ENCODE measurements at regions not wholly inside any gene's neighbourhood (a gene's known extent, or its start where the extent isn't known, plus 50 kb on each side); places are given as distances from the start of the nearest gene placed in this dataset.

- H3K27ac ChIP-seq, result no peak overlapping the region
- DNase-seq (ENCODE audit: low spot score in 2 of 2), result no peak
- no peak overlapping the region for H3K4me3 ChIP-seq
- peaks cover 0 to 12% of the 10 kb centered on the region in 2 donors for H3K4me1 ChIP-seq
- no peaks in the 10 kb centered on the region for H3K36me3 ChIP-seq
- H3K9me3 ChIP-seq, result no peaks in the 10 kb centered on the region
- TF ChIP-seq, protein P1, sequence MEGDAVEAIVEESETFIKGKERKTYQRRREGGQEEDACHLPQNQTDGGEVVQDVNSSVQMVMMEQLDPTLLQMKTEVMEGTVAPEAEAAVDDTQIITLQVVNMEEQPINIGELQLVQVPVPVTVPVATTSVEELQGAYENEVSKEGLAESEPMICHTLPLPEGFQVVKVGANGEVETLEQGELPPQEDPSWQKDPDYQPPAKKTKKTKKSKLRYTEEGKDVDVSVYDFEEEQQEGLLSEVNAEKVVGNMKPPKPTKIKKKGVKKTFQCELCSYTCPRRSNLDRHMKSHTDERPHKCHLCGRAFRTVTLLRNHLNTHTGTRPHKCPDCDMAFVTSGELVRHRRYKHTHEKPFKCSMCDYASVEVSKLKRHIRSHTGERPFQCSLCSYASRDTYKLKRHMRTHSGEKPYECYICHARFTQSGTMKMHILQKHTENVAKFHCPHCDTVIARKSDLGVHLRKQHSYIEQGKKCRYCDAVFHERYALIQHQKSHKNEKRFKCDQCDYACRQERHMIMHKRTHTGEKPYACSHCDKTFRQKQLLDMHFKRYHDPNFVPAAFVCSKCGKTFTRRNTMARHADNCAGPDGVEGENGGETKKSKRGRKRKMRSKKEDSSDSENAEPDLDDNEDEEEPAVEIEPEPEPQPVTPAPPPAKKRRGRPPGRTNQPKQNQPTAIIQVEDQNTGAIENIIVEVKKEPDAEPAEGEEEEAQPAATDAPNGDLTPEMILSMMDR (IDR thresholded peaks at IDR 0.05), result no peak
- intact Hi-C loops (cut with DNase I), result no loop called here
- no peaks in the 10 kb centered on the region for H3K27me3 ChIP-seq
Observed at GRCh38 chr4:38233727-38234480, 273.7 kb downstream of the PTTG2 start.

DNA sequence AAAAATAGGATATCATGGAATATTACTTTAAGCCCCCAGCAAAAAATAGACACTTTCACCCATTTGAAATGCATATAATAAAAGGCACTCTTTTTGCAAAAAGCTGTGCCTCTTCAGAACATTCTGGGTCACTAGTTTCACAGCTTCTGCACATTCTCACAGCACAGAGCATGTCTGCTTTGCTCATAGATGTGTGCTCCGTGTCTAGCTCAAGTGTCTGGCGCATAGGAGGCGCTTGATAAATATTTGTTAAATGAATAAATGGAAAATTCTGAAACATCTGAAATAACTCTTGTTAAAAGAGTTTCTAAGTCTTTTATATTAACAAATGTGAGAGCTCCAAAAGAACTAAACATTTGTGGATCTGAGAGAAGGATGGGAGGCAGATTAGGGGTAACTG is 275.2 kb downstream of the PTTG2 start:
- TF ChIP-seq, protein P1 (IDR thresholded peaks at IDR 0.05), result no peak
- Histone ChIP-seq H3K4me1 (peaks cover 0 to 12% of the 10 kb centered on the region in 2 donors), H3K27ac (peak overlapping the region in 1 of 2 donors; percentile 24), H3K9me3 (no peaks in the 10 kb centered on the region), H3K27me3 (no peaks in the 10 kb centered on the region), H3K36me3 (no peaks in the 10 kb centered on the region), H3K4me3 (no peak overlapping the region)
- intact Hi-C loops (cut with DNase I), result no loop called here
- DNase-seq (ENCODE audit: low spot score in 2 of 2), result no peak

DNA sequence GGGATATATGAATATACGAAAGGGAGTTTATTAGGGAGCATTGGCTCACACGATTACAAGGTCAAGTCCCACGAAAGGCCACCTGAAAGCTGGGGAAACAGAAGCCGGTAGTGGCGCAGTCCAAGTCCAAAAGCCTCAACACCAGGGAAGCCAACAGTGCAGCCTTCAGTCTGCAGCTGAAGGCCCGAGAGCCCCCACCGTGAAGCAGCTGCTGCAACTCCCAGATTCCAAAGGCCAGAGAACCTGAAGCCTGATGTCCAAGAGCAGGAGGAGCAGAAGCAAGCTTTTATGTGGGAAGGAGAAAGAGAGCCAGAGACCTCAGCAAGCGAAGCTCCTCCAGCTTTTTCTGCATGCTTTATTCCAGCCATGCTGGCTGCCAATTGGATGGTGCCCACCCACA is 275.8 kb downstream of the PTTG2 start:
- no peaks in the 10 kb centered on the region for H3K9me3 ChIP-seq
- H3K36me3 ChIP-seq, result no peaks in the 10 kb centered on the region
- peaks cover 0 to 12% of the 10 kb centered on the region in 2 donors for H3K4me1 ChIP-seq
- TF ChIP-seq, protein P1 (IDR thresholded peaks at IDR 0.05), result no peak
- no peak for DNase-seq (ENCODE audit: low spot score in 2 of 2)
- no peak overlapping the region for H3K4me3 ChIP-seq
- H3K27ac ChIP-seq, result peak overlapping the region; percentile 12 to 24
- intact Hi-C loops (cut with DNase I), result no loop called here
- no peaks in the 10 kb centered on the region for H3K27me3 ChIP-seq

- no peak overlapping the region for H3K4me3 ChIP-seq
- no peak for DNase-seq (ENCODE audit: low spot score in 2 of 2)
- H3K4me1 ChIP-seq, result peaks cover 0 to 12% of the 10 kb centered on the region in 2 donors
- TF ChIP-seq, protein P1 (IDR thresholded peaks at IDR 0.05), result no peak
- no peaks in the 10 kb centered on the region for H3K27me3 ChIP-seq
- H3K36me3 ChIP-seq, result no peaks in the 10 kb centered on the region
- peak overlapping the region; percentile 12 to 55 for H3K27ac ChIP-seq
- intact Hi-C loops (cut with DNase I), result no loop called here
- H3K9me3 ChIP-seq, result no peaks in the 10 kb centered on the region
Observed at GRCh38 chr4:38236503-38236902, 276.3 kb downstream of the PTTG2 start.

GRCh38 chr4:38237139-38237538 is 276.9 kb downstream of the PTTG2 start:
- Histone ChIP-seq H3K36me3 (no peaks in the 10 kb centered on the region), H3K27me3 (no peaks in the 10 kb centered on the region), H3K4me3 (no peak overlapping the region), H3K9me3 (no peaks in the 10 kb centered on the region), H3K4me1 (peaks cover 0 to 12% of the 10 kb centered on the region in 2 donors), H3K27ac (peak overlapping the region; percentile 12 to 55)
- intact Hi-C loops (cut with DNase I), result no loop called here
- DNase-seq (ENCODE audit: low spot score in 2 of 2), result no peak
- TF ChIP-seq, protein P1 (IDR thresholded peaks at IDR 0.05), result no peak

Data from ascending aorta (tissue), 2 donors.